Gastroesophageal sphincter (tissue), 4 donors: ENCODE measurements at regions not wholly inside any gene's neighbourhood (a gene's known extent, or its start where the extent isn't known, plus 50 kb on each side); places are given as distances from the start of the nearest gene placed in this dataset.

ENCODE experiments used
- ATAC-seq: fragments of 150-250 bp; one replicate; pipeline ENCODE4 v1.9.1; 2016; ENCODE audit warnings: mild to moderate bottlenecking, moderate library complexity
- H3K27ac ChIP-seq, 4 donors: fragments of 200-600 bp; sonication (generic) in 3 of 4; 1 replicate in 3 of 4; 2 replicates in 1 of 4; pipeline ENCODE4 v1.5.1; 2016 to 2019
- H3K27me3 ChIP-seq: fragments of 200-600 bp; sonication (generic); one replicate; pipeline ENCODE4 v1.5.1; 2019
- H3K36me3 ChIP-seq, 2 donors: fragments of 200-600 bp; sonication (generic); one replicate each; pipeline ENCODE4 v1.5.1; 2019; ENCODE audit warnings: control low read depth in 1 of 2
- H3K4me1 ChIP-seq, 3 donors: fragments of 200-600 bp; sonication (generic); 1 replicate in 2 of 3; 2 replicates in 1 of 3; pipeline ENCODE4 v1.5.1; 2016 to 2019; ENCODE audit warnings: control low read depth in 2 of 3
- H3K4me3 ChIP-seq, 2 donors: fragments of 200-600 bp; sonication (generic); one replicate each; pipeline ENCODE4 v1.5.1; 2019; ENCODE audit warnings: mild to moderate bottlenecking in 1 of 2, moderate library complexity in 1 of 2
- H3K9me3 ChIP-seq, 3 donors: fragments of 200-600 bp; sonication (generic); one replicate each; pipeline ENCODE4 v1.5.1; 2017 to 2019; ENCODE audit warnings: control low read depth in 2 of 3
- EP300 ChIP-seq: sonication (generic); formaldehyde crosslinking; IDR thresholded peaks from one replicate; pipeline ENCODE4 v1.6.1; 2017; ENCODE audit warnings: antibody characterized with exemption, mild to moderate bottlenecking
- POLR2A ChIP-seq, 2 donors: fragments of 450-650 bp; IDR thresholded peaks; one replicate each; pipeline ENCODE4 v1.6.1; 2017; ENCODE audit warnings: antibody characterized with exemption in 2 of 2, mild to moderate bottlenecking in 2 of 2, moderate library complexity in 1 of 2
- POLR2AphosphoS5 ChIP-seq: sonication (generic); formaldehyde crosslinking; IDR thresholded peaks from one replicate; pipeline ENCODE4 v1.6.1; 2017; ENCODE audit warnings: antibody characterized with exemption
- whole genome bisulfite sequencing, 2 donors: methylation state at CpG; one replicate each; pipeline ENCODE4 v1.1.5; 2018; ENCODE audit warnings: low coverage in 1 of 2; 5-methylcytosine and 5-hydroxymethylcytosine counted together
- TF ChIP-seq, protein P1 (sequence below), 4 experiments: fragments of 200-600 bp in 2 of 4; fragments of 450-650 bp in 2 of 4; sonication (generic) in 1 of 4; IDR thresholded peaks; one replicate each; pipeline ENCODE4 v1.5.1; 2017 to 2019; ENCODE audit warnings: antibody characterized with exemption in 4 of 4, mild to moderate bottlenecking in 2 of 4, moderate library complexity in 2 of 4

DNA sequence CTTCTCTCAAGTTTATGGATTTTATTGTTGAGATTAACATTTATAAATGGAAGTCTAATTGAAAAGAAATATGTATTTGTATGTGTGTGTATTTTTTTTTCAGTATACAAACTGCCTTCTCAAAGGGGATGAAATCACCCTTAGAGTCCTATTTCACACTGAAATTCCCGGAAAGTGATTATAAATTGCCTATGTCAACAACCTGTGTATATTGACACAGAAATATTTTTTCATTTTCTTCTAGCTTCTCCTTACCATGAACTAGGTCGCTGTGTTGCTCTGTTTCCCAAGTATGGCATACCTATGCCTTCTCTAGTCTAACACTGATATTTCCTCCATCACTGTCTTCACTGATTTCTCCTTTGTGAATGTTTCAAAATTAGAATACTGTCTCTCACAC is 444.0 kb upstream of the AZI2 start:
- Histone ChIP-seq H3K27me3 (no peaks in the 10 kb centered on the region), H3K4me1 (no peaks in the 10 kb centered on the region), H3K4me3 (no peak overlapping the region), H3K27ac (no peak overlapping the region), H3K9me3 (no peaks in the 10 kb centered on the region), H3K36me3 (no peaks in the 10 kb centered on the region)
- no peak for ATAC-seq
- TF ChIP-seq POLR2A (IDR thresholded peaks at IDR 0.05) = no peak
- TF ChIP-seq, protein P1, sequence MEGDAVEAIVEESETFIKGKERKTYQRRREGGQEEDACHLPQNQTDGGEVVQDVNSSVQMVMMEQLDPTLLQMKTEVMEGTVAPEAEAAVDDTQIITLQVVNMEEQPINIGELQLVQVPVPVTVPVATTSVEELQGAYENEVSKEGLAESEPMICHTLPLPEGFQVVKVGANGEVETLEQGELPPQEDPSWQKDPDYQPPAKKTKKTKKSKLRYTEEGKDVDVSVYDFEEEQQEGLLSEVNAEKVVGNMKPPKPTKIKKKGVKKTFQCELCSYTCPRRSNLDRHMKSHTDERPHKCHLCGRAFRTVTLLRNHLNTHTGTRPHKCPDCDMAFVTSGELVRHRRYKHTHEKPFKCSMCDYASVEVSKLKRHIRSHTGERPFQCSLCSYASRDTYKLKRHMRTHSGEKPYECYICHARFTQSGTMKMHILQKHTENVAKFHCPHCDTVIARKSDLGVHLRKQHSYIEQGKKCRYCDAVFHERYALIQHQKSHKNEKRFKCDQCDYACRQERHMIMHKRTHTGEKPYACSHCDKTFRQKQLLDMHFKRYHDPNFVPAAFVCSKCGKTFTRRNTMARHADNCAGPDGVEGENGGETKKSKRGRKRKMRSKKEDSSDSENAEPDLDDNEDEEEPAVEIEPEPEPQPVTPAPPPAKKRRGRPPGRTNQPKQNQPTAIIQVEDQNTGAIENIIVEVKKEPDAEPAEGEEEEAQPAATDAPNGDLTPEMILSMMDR (IDR thresholded peaks at IDR 0.05) = no peak
- no peak for TF ChIP-seq EP300
- no peak for TF ChIP-seq POLR2AphosphoS5
- 88 to 90% methylated on average over 2 of the region's 2 CpGs for WGBS, 2 donors

DNA sequence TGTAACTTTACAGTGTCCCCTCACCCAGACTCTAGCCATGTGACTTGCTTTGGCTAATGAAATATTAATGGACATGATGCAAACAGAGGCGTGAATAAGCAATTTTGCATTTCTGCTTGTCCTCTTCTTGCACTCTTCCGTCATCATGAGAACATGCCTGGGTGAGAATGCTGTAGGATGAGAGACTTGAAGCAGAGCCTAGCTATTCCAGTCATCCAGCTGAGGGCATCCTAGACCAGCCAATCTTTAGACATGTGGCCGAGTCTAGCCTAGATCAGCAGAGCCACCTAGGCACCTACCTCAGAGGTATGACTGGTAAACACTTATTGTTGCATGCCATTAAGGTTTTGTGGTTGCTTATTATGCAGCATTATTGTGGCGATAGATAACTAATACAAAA is 450.5 kb upstream of the AZI2 start:
- H3K36me3 ChIP-seq = no peaks in the 10 kb centered on the region
- TF ChIP-seq EP300 (no peak), POLR2A (IDR thresholded peaks at IDR 0.05) (no peak), POLR2AphosphoS5 (no peak)
- no peak overlapping the region for H3K4me3 ChIP-seq
- no peak overlapping the region for H3K27ac ChIP-seq
- H3K27me3 ChIP-seq = no peaks in the 10 kb centered on the region
- no peak for ATAC-seq
- WGBS, 2 donors = 97 to 100% methylated on average over 2 to 4 of the region's 4 CpGs
- H3K9me3 ChIP-seq = no peaks in the 10 kb centered on the region
- H3K4me1 ChIP-seq = no peaks in the 10 kb centered on the region

DNA sequence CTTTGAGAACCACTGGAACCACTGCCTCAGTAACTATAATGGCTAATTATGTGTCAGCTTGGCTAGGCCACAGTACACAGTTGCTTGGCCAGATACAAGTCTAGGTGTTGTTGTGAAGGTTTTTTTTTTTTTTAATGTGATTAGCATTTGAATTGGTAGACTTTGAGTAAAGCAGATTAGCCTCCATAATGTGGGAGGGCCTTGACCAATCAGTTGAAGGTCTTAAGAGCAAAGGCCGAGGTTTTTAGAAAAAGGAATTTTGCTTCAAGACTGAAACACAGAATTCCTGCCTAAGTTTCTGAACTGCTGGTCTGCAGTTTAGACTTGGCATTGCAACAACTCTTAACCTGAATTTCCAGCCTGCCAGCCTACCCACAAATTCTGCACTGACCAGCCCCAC is 451.6 kb upstream of the AZI2 start:
- TF ChIP-seq, protein P1 (IDR thresholded peaks at IDR 0.05) = no peak
- TF ChIP-seq EP300 = no peak
- TF ChIP-seq POLR2A (IDR thresholded peaks at IDR 0.05) = no peak
- TF ChIP-seq POLR2AphosphoS5 = no peak
- 89 to 92% methylated on average over 1 of the region's 1 CpG for WGBS, 2 donors
- ATAC-seq = no peak

DNA sequence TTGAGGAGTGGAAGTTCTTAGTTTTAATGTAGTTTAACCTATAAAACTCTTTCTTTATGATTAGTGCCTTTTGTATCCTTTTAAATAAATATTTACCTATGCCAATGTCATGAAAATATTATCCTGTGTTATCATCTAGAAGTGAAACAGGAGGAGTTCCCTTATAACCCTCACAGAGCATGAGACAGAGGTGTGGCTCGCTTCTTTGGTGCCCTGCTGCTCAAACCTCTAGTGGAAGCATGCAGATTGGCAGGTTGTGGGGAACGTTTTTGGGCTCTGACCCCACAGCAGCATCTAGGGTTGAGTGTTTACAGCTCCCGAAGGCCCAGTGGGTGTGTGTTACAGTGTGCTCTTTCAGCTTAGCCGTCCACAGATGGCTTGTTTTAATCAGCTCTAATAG is 459.4 kb upstream of the AZI2 start:
- no peaks in the 10 kb centered on the region for H3K36me3 ChIP-seq
- no peaks in the 10 kb centered on the region for H3K27me3 ChIP-seq
- TF ChIP-seq, protein P1 (IDR thresholded peaks at IDR 0.05) = no peak
- TF ChIP-seq POLR2AphosphoS5 (no peak), POLR2A (IDR thresholded peaks at IDR 0.05) (no peak), EP300 (no peak)
- ATAC-seq = no peak
- no peak overlapping the region for H3K4me3 ChIP-seq
- H3K9me3 ChIP-seq = no peaks in the 10 kb centered on the region
- H3K27ac ChIP-seq = no peak overlapping the region
- 81 to 93% methylated on average over 3 to 4 of the region's 4 CpGs for WGBS, 2 donors
- no peaks in the 10 kb centered on the region for H3K4me1 ChIP-seq

More for the DNA sequence above, 451.6 kb upstream of the AZI2 start:
- no peaks in the 10 kb centered on the region for H3K9me3 ChIP-seq
- H3K27me3 ChIP-seq = no peaks in the 10 kb centered on the region
- no peak overlapping the region for H3K27ac ChIP-seq
- H3K4me3 ChIP-seq = no peak overlapping the region
- no peaks in the 10 kb centered on the region for H3K36me3 ChIP-seq
- H3K4me1 ChIP-seq = no peaks in the 10 kb centered on the region

DNA sequence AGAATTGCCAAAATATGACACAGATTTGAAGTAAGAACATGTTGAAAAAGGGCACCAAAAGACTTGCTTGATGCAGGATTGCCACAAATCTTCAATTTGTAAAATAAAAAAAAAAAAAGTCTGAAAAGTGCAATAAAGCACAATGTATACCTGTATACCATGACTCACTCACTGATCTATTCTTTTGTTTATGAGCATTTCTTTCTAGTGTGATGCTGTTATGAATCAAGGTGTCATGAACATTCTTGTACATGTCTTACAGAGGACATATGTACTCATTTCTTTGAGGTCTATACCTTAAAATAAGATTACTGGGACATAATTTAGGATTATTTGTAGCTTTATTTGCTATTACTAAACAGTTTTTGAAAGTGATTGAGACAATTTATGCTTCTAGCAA is 464.9 kb upstream of the RBMS3 start:
- Histone ChIP-seq H3K36me3 (no peaks in the 10 kb centered on the region), H3K4me1 (no peaks in the 10 kb centered on the region), H3K9me3 (no peaks in the 10 kb centered on the region), H3K27ac (no peak overlapping the region), H3K4me3 (no peak overlapping the region), H3K27me3 (no peaks in the 10 kb centered on the region)
- ATAC-seq = no peak
- TF ChIP-seq POLR2A (IDR thresholded peaks at IDR 0.05) (no peak), EP300 (no peak), POLR2AphosphoS5 (no peak)
- TF ChIP-seq, protein P1 (IDR thresholded peaks at IDR 0.05) = no peak
